ENCODE measurements at regions not wholly inside any gene's neighbourhood (a gene's known extent, or its start where the extent isn't known, plus 50 kb on each side); places are given as distances from the start of the nearest gene placed in this dataset.

DNA sequence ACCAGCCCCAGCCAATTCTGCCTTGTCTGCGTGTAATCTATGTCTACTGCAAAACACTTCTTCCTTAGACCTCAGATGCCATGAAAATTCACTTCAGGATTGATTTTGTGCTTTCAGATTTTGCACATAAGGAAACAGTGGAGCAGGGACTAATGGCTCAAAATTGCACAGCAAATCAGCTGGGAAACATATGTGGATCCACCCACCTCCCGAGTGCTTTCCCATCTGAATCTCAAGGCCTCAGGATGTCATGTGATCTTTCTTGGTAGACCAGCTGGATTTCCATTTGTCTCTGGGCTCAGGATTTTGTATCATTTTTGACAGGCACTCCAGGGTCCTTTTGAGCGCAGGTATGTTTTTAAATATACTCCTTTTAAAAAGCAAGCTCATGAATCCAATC lies 158.6 kb downstream of the MIS18A start:
- no peak for DNase-seq

DNA sequence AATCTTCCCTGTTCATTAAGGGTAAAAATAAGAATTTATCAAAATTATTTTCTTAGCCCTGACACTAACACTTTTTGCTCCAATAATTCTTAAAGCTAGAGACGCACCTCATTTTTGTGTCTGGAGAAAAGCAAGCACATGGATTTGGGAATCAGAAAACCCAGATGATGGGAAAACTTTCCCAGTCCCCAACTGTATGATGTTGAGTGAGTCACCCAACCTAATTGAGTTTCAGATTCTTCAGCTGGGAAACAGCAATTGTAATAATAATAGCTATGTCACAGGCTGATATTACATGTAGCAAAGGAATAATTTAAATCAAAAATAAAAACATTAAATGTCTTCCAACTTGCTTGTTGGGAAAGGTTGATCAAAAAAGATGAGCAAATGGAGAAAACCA lies 159.0 kb downstream of the MIS18A start:
- Histone ChIP-seq H3K9me3 (ENCODE audit: control insufficient read depth in 2 of 3, insufficient read depth in 1 of 3, low read length in 3 of 3) (no peaks in the 10 kb centered on the region), H3K9ac (ENCODE audit: low read length in 3 of 3) (no peak overlapping the region), H3K36me3 (ENCODE audit: control insufficient read depth in 2 of 3, insufficient read depth in 3 of 3, low read length in 3 of 3) (no peaks in the 10 kb centered on the region), H3K4me1 (ENCODE audit: control insufficient read depth in 2 of 3, insufficient read depth in 2 of 3, low read depth in 1 of 3, low read length in 3 of 3) (no peaks in the 10 kb centered on the region), H3K27me3 (ENCODE audit: control insufficient read depth, insufficient read depth, low read length) (no peaks in the 10 kb centered on the region), H3K27ac (ENCODE audit: low read depth in 2 of 2, low read length in 2 of 2) (no peak overlapping the region), H3K4me3 (ENCODE audit: low read length in 3 of 3) (no peak overlapping the region)
- intact Hi-C loops (cut with DNase I), result no loop called here
- DNase-seq (no peak), FAIRE-seq (no peak)
- TF ChIP-seq, protein P1, sequence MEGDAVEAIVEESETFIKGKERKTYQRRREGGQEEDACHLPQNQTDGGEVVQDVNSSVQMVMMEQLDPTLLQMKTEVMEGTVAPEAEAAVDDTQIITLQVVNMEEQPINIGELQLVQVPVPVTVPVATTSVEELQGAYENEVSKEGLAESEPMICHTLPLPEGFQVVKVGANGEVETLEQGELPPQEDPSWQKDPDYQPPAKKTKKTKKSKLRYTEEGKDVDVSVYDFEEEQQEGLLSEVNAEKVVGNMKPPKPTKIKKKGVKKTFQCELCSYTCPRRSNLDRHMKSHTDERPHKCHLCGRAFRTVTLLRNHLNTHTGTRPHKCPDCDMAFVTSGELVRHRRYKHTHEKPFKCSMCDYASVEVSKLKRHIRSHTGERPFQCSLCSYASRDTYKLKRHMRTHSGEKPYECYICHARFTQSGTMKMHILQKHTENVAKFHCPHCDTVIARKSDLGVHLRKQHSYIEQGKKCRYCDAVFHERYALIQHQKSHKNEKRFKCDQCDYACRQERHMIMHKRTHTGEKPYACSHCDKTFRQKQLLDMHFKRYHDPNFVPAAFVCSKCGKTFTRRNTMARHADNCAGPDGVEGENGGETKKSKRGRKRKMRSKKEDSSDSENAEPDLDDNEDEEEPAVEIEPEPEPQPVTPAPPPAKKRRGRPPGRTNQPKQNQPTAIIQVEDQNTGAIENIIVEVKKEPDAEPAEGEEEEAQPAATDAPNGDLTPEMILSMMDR (IDR thresholded peaks at IDR 0.05; ENCODE audit: borderline replicate concordance, extremely low read depth, insufficient read depth), result no peak

More for the DNA sequence above, 158.6 kb downstream of the MIS18A start:
- no peak overlapping the region for H3K9ac ChIP-seq (ENCODE audit: low read length in 3 of 3)
- intact Hi-C loops (cut with DNase I), result no loop called here
- no peaks in the 10 kb centered on the region for H3K27me3 ChIP-seq (ENCODE audit: control insufficient read depth, insufficient read depth, low read length)
- FAIRE-seq, result no peak
- TF ChIP-seq, protein P1 (IDR thresholded peaks at IDR 0.05; ENCODE audit: borderline replicate concordance, extremely low read depth, insufficient read depth), result no peak
- no peak overlapping the region for H3K27ac ChIP-seq (ENCODE audit: low read depth in 2 of 2, low read length in 2 of 2)
- H3K4me1 ChIP-seq (ENCODE audit: control insufficient read depth in 2 of 3, insufficient read depth in 2 of 3, low read depth in 1 of 3, low read length in 3 of 3), result no peaks in the 10 kb centered on the region
- no peaks in the 10 kb centered on the region for H3K36me3 ChIP-seq (ENCODE audit: control insufficient read depth in 2 of 3, insufficient read depth in 3 of 3, low read length in 3 of 3)
- no peak overlapping the region for H3K4me3 ChIP-seq (ENCODE audit: low read length in 3 of 3)
- no peaks in the 10 kb centered on the region for H3K9me3 ChIP-seq (ENCODE audit: control insufficient read depth in 2 of 3, insufficient read depth in 1 of 3, low read length in 3 of 3)

DNA sequence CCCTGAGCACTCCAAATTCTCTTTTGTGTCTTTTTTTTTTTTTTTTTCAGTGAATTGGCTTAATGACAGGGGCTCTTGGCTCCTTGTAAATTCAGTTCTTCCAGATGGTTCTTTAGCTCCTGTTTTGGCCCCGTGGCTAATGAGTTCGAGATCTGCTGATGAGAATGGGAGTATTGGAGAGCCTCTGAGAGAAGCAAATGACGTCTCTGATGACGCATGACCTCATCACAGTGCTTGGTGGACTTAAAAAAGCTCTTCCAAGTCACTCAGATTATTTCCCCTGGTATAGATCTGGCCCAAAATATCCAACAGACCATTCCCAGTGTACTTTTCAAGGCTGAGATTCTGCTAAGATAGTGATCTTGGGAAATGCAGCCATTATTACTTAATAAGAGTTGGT lies 159.5 kb downstream of the MIS18A start:
- no peaks in the 10 kb centered on the region for H3K4me1 ChIP-seq (ENCODE audit: control insufficient read depth in 2 of 3, insufficient read depth in 2 of 3, low read depth in 1 of 3, low read length in 3 of 3)
- no peaks in the 10 kb centered on the region for H3K9me3 ChIP-seq (ENCODE audit: control insufficient read depth in 2 of 3, insufficient read depth in 1 of 3, low read length in 3 of 3)
- H3K27ac ChIP-seq (ENCODE audit: low read depth in 2 of 2, low read length in 2 of 2), result no peak overlapping the region
- TF ChIP-seq, protein P1 (IDR thresholded peaks at IDR 0.05; ENCODE audit: borderline replicate concordance, extremely low read depth, insufficient read depth), result no peak
- no peak overlapping the region for H3K9ac ChIP-seq (ENCODE audit: low read length in 3 of 3)
- H3K27me3 ChIP-seq (ENCODE audit: control insufficient read depth, insufficient read depth, low read length), result no peaks in the 10 kb centered on the region
- no peak for FAIRE-seq
- intact Hi-C loops (cut with DNase I), result no loop called here
- no peak for DNase-seq
- H3K4me3 ChIP-seq (ENCODE audit: low read length in 3 of 3), result no peak overlapping the region
- H3K36me3 ChIP-seq (ENCODE audit: control insufficient read depth in 2 of 3, insufficient read depth in 3 of 3, low read length in 3 of 3), result no peaks in the 10 kb centered on the region

DNA sequence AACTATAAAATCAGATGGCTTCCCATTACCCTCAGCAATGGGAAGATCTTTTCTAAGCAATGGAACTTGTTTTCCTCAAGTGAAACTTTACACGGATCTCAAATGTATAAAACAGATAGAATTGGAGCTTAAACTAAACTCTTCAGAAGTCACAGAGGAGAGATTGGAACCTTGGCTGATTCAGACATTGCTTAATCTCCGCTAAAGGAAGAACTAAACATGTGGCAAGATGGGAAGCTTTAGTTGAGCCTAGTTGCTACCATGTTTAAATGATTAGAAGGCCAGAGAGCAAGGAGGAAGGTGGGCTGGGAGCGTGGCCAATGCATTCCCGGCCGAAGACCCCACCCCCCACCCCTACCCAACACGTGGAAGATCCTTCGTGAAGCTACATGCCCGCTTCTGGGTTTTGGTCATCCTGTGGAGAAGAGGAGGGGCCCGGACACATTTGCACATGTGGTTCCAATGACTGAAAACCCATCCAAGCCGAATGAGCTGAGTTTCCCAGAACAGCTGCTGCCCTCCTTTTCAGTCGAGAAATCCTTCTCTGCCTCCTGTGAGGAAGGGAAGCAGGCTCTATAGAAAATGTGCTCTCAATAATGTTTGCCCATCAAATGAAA lies 164.3 kb downstream of the MIS18A start:
- Histone ChIP-seq H3K9ac (ENCODE audit: low read length in 3 of 3) (no peak overlapping the region), H3K27ac (ENCODE audit: low read depth in 2 of 2, low read length in 2 of 2) (no peak overlapping the region), H3K27me3 (ENCODE audit: control insufficient read depth, insufficient read depth, low read length) (no peaks in the 10 kb centered on the region), H3K36me3 (ENCODE audit: control insufficient read depth in 2 of 3, insufficient read depth in 3 of 3, low read length in 3 of 3) (no peaks in the 10 kb centered on the region), H3K4me3 (ENCODE audit: low read length in 3 of 3) (no peak overlapping the region), H3K4me1 (ENCODE audit: control insufficient read depth in 2 of 3, insufficient read depth in 2 of 3, low read depth in 1 of 3, low read length in 3 of 3) (no peaks in the 10 kb centered on the region), H3K9me3 (ENCODE audit: control insufficient read depth in 2 of 3, insufficient read depth in 1 of 3, low read length in 3 of 3) (no peaks in the 10 kb centered on the region)
- DNase-seq, result no peak
- TF ChIP-seq, protein P1 (IDR thresholded peaks at IDR 0.05; ENCODE audit: borderline replicate concordance, extremely low read depth, insufficient read depth), result no peak
- intact Hi-C loops (cut with DNase I), result no loop called here
- no peak for FAIRE-seq

Measured in kidney (tissue), 13 donors.